ENCODE measurements at regions not wholly inside any gene's neighbourhood (a gene's known extent, or its start where the extent isn't known, plus 50 kb on each side); places are given as distances from the start of the nearest gene placed in this dataset.

DNA sequence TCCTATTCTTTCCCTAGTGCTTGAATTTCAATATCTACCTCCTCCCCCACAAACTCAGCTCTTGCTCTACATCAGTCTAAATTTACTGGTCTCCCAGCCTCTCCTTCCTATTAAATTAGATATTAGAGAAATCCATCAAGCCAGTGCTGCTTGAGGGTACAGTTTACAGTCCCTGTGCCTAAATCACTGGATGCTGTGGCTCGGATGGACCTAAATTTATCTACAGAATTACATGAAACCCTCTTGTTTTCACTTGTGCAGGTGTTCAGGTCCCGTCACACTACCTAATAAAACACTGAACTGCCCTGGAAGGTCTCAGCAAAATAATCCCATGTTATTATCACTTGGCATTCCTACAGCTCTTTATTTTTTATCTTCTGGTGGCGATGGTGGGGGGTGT, 134.7 kb upstream of the E2F8 start:
- TF ChIP-seq POLR2AphosphoS5 (IDR thresholded peaks at IDR 0.05; ENCODE audit: low read depth, low read length): no peak
- TF ChIP-seq, protein P1, sequence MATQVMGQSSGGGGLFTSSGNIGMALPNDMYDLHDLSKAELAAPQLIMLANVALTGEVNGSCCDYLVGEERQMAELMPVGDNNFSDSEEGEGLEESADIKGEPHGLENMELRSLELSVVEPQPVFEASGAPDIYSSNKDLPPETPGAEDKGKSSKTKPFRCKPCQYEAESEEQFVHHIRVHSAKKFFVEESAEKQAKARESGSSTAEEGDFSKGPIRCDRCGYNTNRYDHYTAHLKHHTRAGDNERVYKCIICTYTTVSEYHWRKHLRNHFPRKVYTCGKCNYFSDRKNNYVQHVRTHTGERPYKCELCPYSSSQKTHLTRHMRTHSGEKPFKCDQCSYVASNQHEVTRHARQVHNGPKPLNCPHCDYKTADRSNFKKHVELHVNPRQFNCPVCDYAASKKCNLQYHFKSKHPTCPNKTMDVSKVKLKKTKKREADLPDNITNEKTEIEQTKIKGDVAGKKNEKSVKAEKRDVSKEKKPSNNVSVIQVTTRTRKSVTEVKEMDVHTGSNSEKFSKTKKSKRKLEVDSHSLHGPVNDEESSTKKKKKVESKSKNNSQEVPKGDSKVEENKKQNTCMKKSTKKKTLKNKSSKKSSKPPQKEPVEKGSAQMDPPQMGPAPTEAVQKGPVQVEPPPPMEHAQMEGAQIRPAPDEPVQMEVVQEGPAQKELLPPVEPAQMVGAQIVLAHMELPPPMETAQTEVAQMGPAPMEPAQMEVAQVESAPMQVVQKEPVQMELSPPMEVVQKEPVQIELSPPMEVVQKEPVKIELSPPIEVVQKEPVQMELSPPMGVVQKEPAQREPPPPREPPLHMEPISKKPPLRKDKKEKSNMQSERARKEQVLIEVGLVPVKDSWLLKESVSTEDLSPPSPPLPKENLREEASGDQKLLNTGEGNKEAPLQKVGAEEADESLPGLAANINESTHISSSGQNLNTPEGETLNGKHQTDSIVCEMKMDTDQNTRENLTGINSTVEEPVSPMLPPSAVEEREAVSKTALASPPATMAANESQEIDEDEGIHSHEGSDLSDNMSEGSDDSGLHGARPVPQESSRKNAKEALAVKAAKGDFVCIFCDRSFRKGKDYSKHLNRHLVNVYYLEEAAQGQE (IDR thresholded peaks at IDR 0.05; ENCODE audit: insufficient read depth in 1 of 2, low read depth in 2 of 2, low read length in 2 of 2): no peak
- TF ChIP-seq TAF1 (IDR thresholded peaks at IDR 0.05; ENCODE audit: borderline replicate concordance, insufficient read depth, low read length): no peak

Measured in PFSK-1 (cell line).